GM19372 (cell line): ENCODE measurements at regions not wholly inside any gene's neighbourhood (a gene's known extent, or its start where the extent isn't known, plus 50 kb on each side); places are given as distances from the start of the nearest gene placed in this dataset.

Experiments
- ATAC-seq: cut with Tn5 transposase; IDR thresholded peaks from one replicate; pipeline ENCODE4 v1.9.1; 2021; ENCODE audit warnings: mild to moderate bottlenecking, low read depth, moderate library complexity; ENCODE audit not compliant: unreplicated experiment

GRCh38 chr5:174424219-174425053 lies 299.9 kb upstream of the MSX2 start:
- no peak for ATAC-seq

GRCh38 chr5:174425271-174425963 lies 299.0 kb upstream of the MSX2 start:
- ATAC-seq = no peak

DNA sequence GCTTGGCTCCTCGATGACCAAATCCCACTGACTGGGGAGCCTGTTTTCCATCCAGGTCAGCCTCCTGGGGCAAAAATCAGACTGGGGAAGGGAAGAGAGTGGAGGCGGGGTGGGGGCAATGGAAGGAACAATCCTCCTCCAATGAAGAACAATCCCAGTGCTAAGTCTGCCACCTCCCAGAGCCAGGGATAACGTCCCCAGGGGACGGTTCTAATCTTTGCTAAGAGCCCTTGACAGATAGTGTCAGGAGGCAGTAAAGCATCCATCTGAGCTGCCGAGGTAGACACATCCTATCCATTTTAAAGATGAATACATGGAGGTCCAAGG lies 298.5 kb upstream of the MSX2 start:
- ATAC-seq = no peak

- no peak for ATAC-seq
These were observed 298.0 kb upstream of the MSX2 start for GRCh38 chr5:174426388-174426787.

DNA sequence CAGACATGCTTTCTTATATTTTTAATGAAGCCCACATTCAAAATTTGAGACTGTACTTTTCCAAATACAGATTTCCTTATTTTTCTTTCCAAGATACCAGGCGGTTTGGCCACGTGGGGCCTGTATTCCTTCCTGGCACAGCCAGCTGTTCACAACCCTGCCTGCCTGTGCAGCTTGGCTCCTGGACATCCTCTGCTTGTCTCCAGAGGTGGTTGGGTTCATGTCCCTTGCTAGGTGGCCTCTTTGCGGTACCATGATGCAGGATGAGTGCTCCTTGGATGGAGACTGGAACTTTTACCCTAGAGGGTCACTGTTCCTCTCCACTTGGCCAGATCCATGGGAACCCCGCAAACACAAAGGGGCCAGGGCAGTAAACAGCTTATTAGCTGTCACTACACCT lies 297.5 kb upstream of the MSX2 start:
- no peak for ATAC-seq

- ATAC-seq = no peak
These were observed 297.1 kb upstream of the MSX2 start for GRCh38 chr5:174427304-174427703.

GRCh38 chr5:174428895-174429294 lies 295.5 kb upstream of the MSX2 start:
- ATAC-seq = no peak

GRCh38 chr5:174430940-174431339 lies 293.4 kb upstream of the MSX2 start:
- ATAC-seq = no peak

GRCh38 chr5:174431504-174431903 lies 292.9 kb upstream of the MSX2 start:
- no peak for ATAC-seq

DNA sequence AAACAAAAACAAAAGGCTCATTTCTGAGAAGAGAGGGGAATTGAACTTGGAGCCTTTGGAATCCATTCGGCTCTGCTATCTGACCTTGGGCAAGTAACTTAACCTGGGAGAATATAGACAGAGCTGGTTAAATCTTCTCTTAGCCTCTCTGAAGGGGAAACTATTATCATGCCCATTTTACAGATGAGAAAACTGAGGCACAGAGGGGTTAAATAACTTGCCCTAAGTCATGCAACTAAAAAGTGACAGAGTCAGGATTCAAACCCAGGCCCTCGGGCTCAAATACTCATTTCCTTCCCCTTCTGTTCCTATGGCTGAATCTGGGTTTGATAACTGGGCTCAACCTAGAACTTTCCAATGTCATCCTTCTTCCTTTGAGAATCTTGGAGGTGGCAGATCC lies 291.3 kb upstream of the MSX2 start:
- no peak for ATAC-seq

GRCh38 chr5:174436750-174437149 lies 287.6 kb upstream of the MSX2 start:
- no peak for ATAC-seq

- no peak for ATAC-seq
These were observed 279.7 kb upstream of the MSX2 start for GRCh38 chr5:174444479-174445188.

- no peak for ATAC-seq
These were observed 277.9 kb upstream of the MSX2 start for GRCh38 chr5:174446446-174446845.

DNA sequence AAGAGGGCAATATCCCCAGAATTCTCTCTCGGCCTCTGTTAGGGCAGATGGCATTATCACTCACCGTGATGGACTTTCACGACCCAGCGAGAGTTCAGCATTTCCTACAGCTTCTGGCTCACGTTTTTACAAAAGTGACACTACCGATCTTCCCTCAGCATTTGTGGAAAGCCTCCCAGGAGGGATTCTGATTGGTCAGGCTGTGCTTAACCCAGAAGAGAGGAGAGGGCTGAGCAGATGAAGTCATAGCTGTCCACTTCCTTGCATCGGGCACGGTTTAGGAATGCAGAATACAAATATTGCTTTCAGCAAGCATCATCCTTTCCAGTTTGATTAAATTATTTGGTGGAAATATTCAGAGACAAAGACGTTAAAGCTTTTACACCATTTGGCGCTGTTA lies 277.4 kb upstream of the MSX2 start:
- no peak for ATAC-seq

DNA sequence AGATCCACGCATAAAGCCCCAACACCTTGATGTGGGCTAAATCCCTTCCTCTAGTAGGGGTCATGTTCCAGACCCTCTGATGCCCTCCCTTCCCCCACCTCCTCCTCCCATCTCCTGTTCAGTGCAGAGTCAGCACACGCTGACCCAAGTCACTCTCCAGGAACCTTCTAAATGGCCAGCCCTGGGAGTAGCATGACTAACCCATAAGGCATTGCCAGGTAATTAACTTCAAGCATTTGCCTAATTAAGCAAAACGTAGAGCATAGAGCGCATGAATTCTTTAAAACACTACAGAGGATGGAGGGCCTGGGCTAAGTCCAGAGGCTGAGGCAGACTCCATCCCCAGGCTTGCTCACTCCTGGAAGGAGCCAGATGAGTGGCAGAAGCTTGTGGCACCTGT lies 276.3 kb upstream of the MSX2 start:
- ATAC-seq = no peak

- no peak for ATAC-seq
These were observed 275.7 kb upstream of the MSX2 start for GRCh38 chr5:174448662-174449061.

DNA sequence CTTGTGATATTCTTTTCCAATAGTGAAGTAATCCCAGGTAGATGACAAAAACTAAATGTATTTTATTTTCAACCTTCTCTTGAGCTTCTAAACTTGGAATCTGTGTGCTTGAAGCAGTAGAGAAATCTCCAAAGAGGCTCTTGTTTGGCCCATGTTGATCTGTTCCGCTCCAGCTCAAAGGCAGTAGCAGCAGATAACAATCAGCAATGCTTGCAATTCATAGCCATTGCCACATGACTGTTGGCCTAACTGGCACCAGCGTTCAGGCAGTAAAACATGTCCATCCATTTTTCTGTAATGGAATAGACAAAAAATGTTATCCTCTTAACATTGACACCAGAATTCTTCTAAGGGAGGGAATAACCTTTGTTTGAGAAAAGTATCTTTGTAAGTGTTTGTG lies 270.7 kb upstream of the MSX2 start:
- no peak for ATAC-seq

GRCh38 chr5:174454464-174454863 lies 269.9 kb upstream of the MSX2 start:
- ATAC-seq = no peak

DNA sequence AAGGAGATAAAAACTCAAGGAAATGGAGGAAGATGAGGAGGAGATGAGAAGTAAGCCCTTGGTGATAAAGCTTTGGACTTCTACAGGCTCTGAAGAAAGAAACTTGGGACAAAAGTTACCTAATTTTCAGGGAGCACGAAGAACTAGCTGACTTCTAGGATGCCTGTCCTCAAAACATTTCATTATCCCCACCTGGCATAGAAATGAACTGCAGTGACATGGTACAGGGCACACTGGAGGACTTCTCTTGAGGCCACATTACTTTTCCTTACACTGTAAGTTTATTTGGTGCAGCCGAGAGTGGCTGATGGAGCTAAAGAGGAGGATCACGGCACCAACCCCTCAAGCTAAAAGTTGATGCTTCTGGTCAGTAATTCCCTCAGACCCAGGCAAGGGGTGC lies 269.5 kb upstream of the MSX2 start:
- ATAC-seq = no peak

- no peak for ATAC-seq
These were observed 269.1 kb upstream of the MSX2 start for GRCh38 chr5:174455301-174455700.

DNA sequence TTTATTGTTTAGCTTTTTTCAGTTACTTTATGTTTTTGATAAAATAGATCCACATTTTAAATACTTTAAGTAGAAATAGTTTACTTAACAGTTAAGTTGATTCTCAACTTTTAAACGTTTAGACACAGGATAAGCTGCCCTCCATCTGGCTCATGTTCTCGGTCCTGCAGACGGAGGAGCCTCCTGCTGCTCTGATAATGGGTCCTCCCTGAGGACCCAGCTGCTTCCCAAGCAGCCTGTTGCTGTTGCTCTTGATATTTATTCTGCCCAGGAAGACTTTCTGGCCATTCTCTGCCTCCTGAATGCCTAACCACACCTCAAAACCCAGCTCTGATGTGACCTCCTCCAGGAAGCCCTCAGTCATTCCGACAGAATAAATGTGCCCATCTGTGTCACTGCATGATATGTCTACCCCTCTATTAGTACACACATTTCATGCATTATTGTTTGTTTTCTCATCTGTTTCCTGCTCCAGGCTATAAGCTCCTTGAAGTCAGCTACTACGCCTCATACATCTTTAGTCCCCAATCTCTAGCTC lies 267.2 kb upstream of the MSX2 start:
- no peak for ATAC-seq
